GM21825 (cell line): ENCODE measurements at regions not wholly inside any gene's neighbourhood (a gene's known extent, or its start where the extent isn't known, plus 50 kb on each side); places are given as distances from the start of the nearest gene placed in this dataset.

Source experiments
- ATAC-seq: cut with Tn5 transposase; IDR thresholded peaks from one replicate; pipeline ENCODE4 v1.9.1; 2021; ENCODE audit warnings: mild to moderate bottlenecking, moderate library complexity; ENCODE audit not compliant: unreplicated experiment

- no peak for ATAC-seq
Observed at GRCh38 chr7:91812388-91812787, 68.1 kb downstream of the MTERF1 start.

DNA sequence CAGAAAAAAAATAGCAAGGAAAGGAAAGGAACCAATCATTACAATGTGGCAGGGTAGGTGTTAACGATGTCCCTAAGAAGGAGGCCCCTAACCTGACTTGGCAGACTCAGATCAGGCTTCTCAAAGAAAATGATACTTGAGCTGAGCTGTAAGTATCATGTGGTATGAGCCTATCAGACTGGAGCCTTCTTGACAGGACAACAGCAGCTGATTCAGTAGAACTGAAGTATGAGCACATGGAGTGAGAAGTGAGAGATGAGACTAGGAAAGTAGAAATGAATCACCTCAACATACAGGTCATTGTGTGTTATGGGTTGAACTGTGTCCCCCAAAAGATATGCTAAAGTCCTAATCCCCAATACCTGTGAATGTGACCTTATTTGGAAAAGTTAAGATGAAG, 66.3 kb downstream of the MTERF1 start:
- ATAC-seq, result no peak
